Panc1 (cell line): ENCODE measurements at regions not wholly inside any gene's neighbourhood (a gene's known extent, or its start where the extent isn't known, plus 50 kb on each side); places are given as distances from the start of the nearest gene placed in this dataset.

ENCODE experiments used
- ATAC-seq: fragments of 200-7000 bp; cut with Tn5 transposase; 2 replicates; pipeline ENCODE4 v1.9.1; 2020; ENCODE audit warnings: mild to moderate bottlenecking, moderate library complexity
- BruUV-seq: library from RNA; stranded (reverse); fragments of 400-500 nt; replicated peaks from 2 replicates; lab custom pipeline; 2021; lab: Mats Ljungman, UMichigan
- CTCF ChIA-PET: fragments of 300-600 bp; sonication (Branson Sonifier 250); formaldehyde crosslinking; loops from one replicate; lab custom pipeline; 2022; ENCODE audit warnings: antibody characterized with exemption; lab: Charles Lee
- POLR2A ChIA-PET: fragments of 300-600 bp; sonication (Branson Sonifier 250); formaldehyde crosslinking; loops from one replicate; lab custom pipeline; 2022; ENCODE audit warnings: antibody characterized with exemption; lab: Charles Lee
- DNase-seq: peaks from one replicate; pipeline ENCODE4 v3.0.0-alpha.2; 2010; ENCODE audit warnings: low read depth, low spot score
- H3K27ac ChIP-seq: 2 replicates; pipeline ENCODE4 v1.5.1; 2011; ENCODE audit warnings: mild to moderate bottlenecking, low read length, inconsistent platforms
- H3K27me3 ChIP-seq: fragments of 200-500 bp; sonication (Bioruptor generic); 2 replicates; pipeline ENCODE4 v1.6.0; 2014; ENCODE audit warnings: low read length, inconsistent platforms; ENCODE audit not compliant: control insufficient read depth, insufficient read depth
- H3K36me3 ChIP-seq: fragments of 200-500 bp; sonication (Bioruptor generic); 2 replicates; pipeline ENCODE4 v1.5.1; 2014; ENCODE audit warnings: inconsistent platforms, mild to moderate bottlenecking, low read length, moderate library complexity; ENCODE audit not compliant: control insufficient read depth, insufficient read depth
- H3K4me1 ChIP-seq: 2 replicates; pipeline ENCODE4 v1.5.1; 2011; ENCODE audit warnings: inconsistent platforms, mild to moderate bottlenecking, low read length, moderate library complexity; ENCODE audit not compliant: control insufficient read depth, insufficient read depth
- H3K4me3 ChIP-seq, 2 experiments: 2 replicates each; pipeline ENCODE4 v1.5.1; 2011 to 2012; ENCODE audit warnings: low read depth in 2 of 2, low read length in 2 of 2, mild to moderate bottlenecking in 2 of 2, inconsistent platforms in 1 of 2, moderate library complexity in 1 of 2
- H3K9me3 ChIP-seq: fragments of 200-500 bp; sonication (Bioruptor generic); 2 replicates; pipeline ENCODE4 v1.5.1; 2014; ENCODE audit warnings: low read depth, mild to moderate bottlenecking, inconsistent platforms, low read length, moderate library complexity; ENCODE audit not compliant: control insufficient read depth, insufficient read depth
- CTCF ChIP-seq: fragments of 450-650 bp; IDR thresholded peaks from 2 replicates; pipeline ENCODE4 v1.5.1; 2017; ENCODE audit warnings: mild to moderate bottlenecking
- POLR2AphosphoS5 ChIP-seq: IDR thresholded peaks from 2 replicates; pipeline ENCODE4 v1.6.1; 2012; ENCODE audit warnings: mild to moderate bottlenecking, low read depth, low read length, moderate library complexity
- REST ChIP-seq, 2 experiments: IDR thresholded peaks; 2 replicates each; pipeline ENCODE4 v1.6.1; 2011 to 2012; ENCODE audit warnings: low read depth in 2 of 2, control low read depth in 1 of 2, low read length in 1 of 2, mild to moderate bottlenecking in 1 of 2, moderate library complexity in 1 of 2; ENCODE audit not compliant: insufficient read depth in 1 of 2
- SIN3A ChIP-seq: IDR thresholded peaks from 2 replicates; pipeline ENCODE4 v1.6.1; 2012; ENCODE audit warnings: low read depth, mild to moderate bottlenecking, low read length, moderate library complexity, borderline replicate concordance; ENCODE audit not compliant: insufficient read depth
- TCF7L2 ChIP-seq: IDR thresholded peaks from 2 replicates; pipeline ENCODE4 v1.6.1; 2011; ENCODE audit warnings: mild to moderate bottlenecking, low read depth, low read length, inconsistent platforms
- in situ Hi-C: cut with HindIII; loops from 2 replicates; pipeline ENCODE4 v1.10.0; 2016; ENCODE audit warnings: low sequenced_read_pairs, low pct_unique_long_range_greater_than_20kb
- intact Hi-C: fragments of 100-400 bp; cut with micrococcal nuclease; formaldehyde crosslinking; loops from one replicate; pipeline ENCODE4 v1.10.0; 2022; ENCODE audit not compliant: unreplicated experiment

GRCh38 chr13:71249011-71249410 is 618.0 kb downstream of the DACH1 start:
- no peak overlapping the region for H3K4me3 ChIP-seq
- CTCF ChIA-PET: no interaction called here
- in situ Hi-C loops: no loop called here
- no peak overlapping the region for H3K27ac ChIP-seq
- H3K27me3 ChIP-seq: no peaks in the 10 kb centered on the region
- no peaks in the 10 kb centered on the region for H3K9me3 ChIP-seq
- TF ChIP-seq POLR2AphosphoS5 (no peak), TCF7L2 (no peak), SIN3A (no peak), REST (IDR thresholded peaks at IDR 0.05; ENCODE audit: insufficient read depth in 1 of 2, low read depth in 2 of 2, low read length in 1 of 2) (no peak), CTCF (no peak)
- intact Hi-C loops: loop anchor here (2.0 kb wide), 1 partner anchor 70 kb away; no protein-coding TSS in a partner anchor
- POLR2A ChIA-PET: no interaction called here
- H3K36me3 ChIP-seq: no peaks in the 10 kb centered on the region
- ATAC-seq (no peak), DNase-seq (no peak)
- no TSS peak for BruUV-seq
- H3K4me1 ChIP-seq: no peaks in the 10 kb centered on the region; the same call in 1 of the 2 replicates

GRCh38 chr13:71244161-71244560 is 622.8 kb downstream of the DACH1 start:
- POLR2A ChIA-PET: no interaction called here
- Histone ChIP-seq H3K27ac (no peak overlapping the region), H3K4me3 (no peak overlapping the region), H3K9me3 (no peaks in the 10 kb centered on the region), H3K36me3 (no peaks in the 10 kb centered on the region), H3K4me1 (no peaks in the 10 kb centered on the region), H3K27me3 (no peaks in the 10 kb centered on the region)
- TF ChIP-seq POLR2AphosphoS5 (no peak), REST (IDR thresholded peaks at IDR 0.05; ENCODE audit: insufficient read depth in 1 of 2, low read depth in 2 of 2, low read length in 1 of 2) (no peak), SIN3A (no peak)
- no TSS peak for BruUV-seq
- intact Hi-C loops (no loop called here), in situ Hi-C loops (no loop called here)
- DNase-seq (no peak), ATAC-seq (no peak)
- CTCF ChIA-PET: no interaction called here
